ENCODE measurements at regions not wholly inside any gene's neighbourhood (a gene's known extent, or its start where the extent isn't known, plus 50 kb on each side); places are given as distances from the start of the nearest gene placed in this dataset.
"Not testable (repeated sequence)": the region's sequence is repeated elsewhere in the genome, so short reads cannot be mapped to it uniquely, and the experiment has no call there.

DNA sequence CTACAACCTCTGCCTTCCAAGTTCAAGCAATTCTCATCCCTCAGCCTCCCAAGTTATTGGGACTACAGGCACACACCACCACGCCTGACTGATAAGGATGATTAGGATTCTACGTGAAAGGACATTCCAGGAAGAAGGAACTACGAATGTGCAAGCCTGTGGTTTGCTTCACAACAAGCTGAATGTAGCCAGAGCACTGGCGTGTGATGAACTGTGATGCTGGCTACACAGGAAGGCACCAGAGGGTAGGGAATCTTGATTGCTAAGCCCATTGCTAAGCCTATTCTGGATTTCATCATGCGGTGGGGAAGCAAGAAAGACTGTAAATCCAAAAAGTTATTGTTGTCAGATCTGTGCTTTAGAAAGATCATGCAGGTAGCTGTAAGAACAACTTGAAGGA lies 72.3 kb upstream of the SRRM3 start:
- peak; percentile 15 for DNase-seq (ENCODE audit: low read depth)
- no peak overlapping the region for H3K4me3 ChIP-seq (ENCODE audit: low read depth, low read length)
- TF ChIP-seq, protein P1, sequence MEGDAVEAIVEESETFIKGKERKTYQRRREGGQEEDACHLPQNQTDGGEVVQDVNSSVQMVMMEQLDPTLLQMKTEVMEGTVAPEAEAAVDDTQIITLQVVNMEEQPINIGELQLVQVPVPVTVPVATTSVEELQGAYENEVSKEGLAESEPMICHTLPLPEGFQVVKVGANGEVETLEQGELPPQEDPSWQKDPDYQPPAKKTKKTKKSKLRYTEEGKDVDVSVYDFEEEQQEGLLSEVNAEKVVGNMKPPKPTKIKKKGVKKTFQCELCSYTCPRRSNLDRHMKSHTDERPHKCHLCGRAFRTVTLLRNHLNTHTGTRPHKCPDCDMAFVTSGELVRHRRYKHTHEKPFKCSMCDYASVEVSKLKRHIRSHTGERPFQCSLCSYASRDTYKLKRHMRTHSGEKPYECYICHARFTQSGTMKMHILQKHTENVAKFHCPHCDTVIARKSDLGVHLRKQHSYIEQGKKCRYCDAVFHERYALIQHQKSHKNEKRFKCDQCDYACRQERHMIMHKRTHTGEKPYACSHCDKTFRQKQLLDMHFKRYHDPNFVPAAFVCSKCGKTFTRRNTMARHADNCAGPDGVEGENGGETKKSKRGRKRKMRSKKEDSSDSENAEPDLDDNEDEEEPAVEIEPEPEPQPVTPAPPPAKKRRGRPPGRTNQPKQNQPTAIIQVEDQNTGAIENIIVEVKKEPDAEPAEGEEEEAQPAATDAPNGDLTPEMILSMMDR (conservative IDR thresholded peaks at IDR 0.05; ENCODE audit: low read depth, low read length): no peak

DNA sequence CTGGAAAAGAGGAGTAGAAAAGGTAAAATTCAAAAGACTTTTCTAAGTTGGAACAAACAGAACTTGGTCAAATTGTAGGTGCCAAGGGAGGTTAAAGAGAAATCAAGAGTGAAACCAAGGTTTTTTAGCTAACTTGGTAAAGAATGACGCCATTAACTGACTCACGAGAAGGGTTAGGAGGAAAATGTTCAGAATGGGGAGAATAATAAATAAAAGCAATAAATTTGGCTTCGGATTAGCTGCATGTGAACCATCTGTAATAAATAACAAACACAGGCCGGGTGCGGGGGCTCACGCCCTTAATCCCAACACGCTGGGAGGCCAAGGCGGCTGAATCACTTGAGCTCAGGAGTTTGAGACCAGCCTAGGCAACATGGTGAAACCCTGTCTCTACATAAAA lies 71.9 kb upstream of the SRRM3 start:
- H3K4me3 ChIP-seq (ENCODE audit: low read depth, low read length): no peak overlapping the region
- TF ChIP-seq, protein P1 (conservative IDR thresholded peaks at IDR 0.05; ENCODE audit: low read depth, low read length): no peak

DNA sequence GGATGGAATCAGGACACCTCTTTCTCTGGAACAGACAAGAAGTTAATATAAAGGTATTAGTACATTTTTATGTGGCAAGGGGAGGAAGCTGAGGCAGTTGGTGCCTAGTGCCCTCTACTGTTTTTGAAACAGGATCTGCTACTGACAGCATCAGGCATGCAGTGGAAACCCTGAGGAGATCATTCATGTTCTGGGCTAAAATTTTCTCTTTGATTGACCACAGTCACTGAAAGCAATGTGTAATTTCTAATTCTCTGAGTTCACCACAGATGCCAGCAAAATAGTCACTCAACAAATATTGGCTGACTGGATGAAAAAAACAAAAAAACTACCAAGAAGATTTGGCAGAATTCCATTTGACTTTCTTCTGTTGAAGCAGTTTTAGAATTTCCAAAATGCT lies 71.0 kb upstream of the SRRM3 start:
- peak; percentile 79 for DNase-seq (ENCODE audit: low read depth)
- TF ChIP-seq, protein P1 (conservative IDR thresholded peaks at IDR 0.05; ENCODE audit: low read depth, low read length): peak; percentile 70
- H3K4me3 ChIP-seq (ENCODE audit: low read depth, low read length): not testable (repeated sequence)

More for the DNA sequence above, 71.9 kb upstream of the SRRM3 start:
- DNase-seq (ENCODE audit: low read depth): no peak

DNA sequence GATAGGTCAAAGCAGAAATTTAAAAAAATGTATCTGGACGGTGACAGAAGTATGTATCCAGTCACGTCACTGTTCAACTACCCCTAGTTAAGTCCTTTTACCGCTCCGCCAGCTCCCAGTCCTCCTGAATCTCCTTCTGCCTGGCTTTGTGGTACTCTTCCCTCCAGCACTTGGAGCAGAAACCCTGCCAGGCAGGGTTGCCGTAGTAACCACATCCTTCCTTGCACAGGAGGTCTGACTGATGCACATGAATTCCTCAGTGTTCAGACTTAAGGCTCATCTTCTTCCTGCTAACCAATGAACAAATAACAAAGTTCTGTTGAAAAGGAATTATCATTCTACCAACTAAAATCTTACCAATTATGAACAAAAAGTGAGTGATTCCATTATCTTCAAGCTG lies 69.8 kb upstream of the SRRM3 start:
- DNase-seq (ENCODE audit: low read depth); H3K4me3 ChIP-seq (ENCODE audit: low read depth, low read length): not testable (repeated sequence)

DNA sequence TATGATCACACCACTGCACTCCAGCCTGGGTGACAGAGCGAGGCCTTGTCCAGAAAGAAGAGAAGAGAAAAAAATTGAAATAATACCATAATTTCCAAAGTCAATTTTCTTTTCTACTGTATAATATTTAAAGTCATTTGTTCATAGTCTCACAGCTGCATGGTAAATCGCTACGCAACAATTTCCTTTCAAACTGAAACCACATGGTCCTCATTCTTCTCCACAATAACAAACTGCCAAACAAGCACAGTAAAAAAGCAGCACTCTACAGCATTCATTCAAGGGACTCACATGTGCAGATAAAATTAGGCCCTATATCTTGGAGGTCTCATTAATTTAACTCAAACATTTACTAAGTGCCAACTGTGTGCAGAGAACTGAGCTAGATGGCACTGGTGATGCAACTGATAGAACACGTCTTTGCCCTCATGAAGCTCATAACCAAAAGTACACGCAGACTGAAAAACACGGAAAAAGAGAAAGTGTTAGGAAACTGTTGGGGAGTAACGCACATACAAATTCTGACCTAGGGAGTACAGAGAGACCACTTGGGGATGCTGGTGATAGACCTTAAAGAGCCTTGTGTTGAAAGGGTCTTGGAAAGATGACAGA lies 68.4 kb upstream of the SRRM3 start:
- TF ChIP-seq, protein P1 (conservative IDR thresholded peaks at IDR 0.05; ENCODE audit: low read depth, low read length): no peak

DNA sequence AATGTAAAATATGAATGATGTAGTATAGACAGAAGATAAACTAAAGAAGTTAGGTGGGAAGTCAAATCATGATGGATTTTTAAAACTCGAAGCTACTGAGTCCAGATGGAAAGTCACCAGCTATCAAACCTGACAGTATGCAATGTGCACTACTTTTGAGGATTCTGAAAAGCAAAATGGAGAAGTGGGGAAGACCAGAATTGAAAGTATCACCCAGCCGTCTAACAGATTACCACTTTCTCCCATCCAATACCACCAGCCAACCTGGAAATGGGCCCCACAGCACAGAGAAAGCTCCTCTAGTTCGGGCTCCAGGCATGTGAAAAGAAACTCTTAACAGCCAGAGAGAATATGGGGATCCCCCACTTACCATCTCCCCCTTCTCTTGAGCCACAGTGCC lies 67.9 kb upstream of the SRRM3 start:
- DNase-seq (ENCODE audit: low read depth): no peak
- no peak overlapping the region for H3K4me3 ChIP-seq (ENCODE audit: low read depth, low read length)
- TF ChIP-seq, protein P1 (conservative IDR thresholded peaks at IDR 0.05; ENCODE audit: low read depth, low read length): no peak

More for the DNA sequence above, 68.4 kb upstream of the SRRM3 start:
- no peak overlapping the region for H3K4me3 ChIP-seq (ENCODE audit: low read depth, low read length)
- DNase-seq (ENCODE audit: low read depth): no peak

DNA sequence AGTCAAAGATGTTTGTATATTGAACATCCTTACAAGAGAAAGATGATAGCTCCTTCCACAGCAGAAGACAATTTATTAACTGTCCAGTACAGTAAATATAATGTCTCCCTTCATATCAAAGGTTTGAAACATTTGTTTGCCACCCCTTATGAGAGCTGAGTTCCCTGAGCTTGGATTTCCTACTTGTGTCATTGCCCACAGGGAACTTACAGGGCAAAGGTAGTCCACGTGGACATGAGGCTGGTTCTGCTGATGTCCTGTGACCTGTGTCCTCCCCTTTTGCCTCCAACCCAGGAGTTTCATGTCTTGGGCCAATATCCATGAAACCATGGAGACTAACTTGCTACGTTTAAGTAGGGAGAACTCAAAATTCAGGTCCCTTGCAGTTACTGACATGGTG lies 66.4 kb upstream of the SRRM3 start:
- H3K4me3 ChIP-seq (ENCODE audit: low read depth, low read length); DNase-seq (ENCODE audit: low read depth): not testable (repeated sequence)

DNA sequence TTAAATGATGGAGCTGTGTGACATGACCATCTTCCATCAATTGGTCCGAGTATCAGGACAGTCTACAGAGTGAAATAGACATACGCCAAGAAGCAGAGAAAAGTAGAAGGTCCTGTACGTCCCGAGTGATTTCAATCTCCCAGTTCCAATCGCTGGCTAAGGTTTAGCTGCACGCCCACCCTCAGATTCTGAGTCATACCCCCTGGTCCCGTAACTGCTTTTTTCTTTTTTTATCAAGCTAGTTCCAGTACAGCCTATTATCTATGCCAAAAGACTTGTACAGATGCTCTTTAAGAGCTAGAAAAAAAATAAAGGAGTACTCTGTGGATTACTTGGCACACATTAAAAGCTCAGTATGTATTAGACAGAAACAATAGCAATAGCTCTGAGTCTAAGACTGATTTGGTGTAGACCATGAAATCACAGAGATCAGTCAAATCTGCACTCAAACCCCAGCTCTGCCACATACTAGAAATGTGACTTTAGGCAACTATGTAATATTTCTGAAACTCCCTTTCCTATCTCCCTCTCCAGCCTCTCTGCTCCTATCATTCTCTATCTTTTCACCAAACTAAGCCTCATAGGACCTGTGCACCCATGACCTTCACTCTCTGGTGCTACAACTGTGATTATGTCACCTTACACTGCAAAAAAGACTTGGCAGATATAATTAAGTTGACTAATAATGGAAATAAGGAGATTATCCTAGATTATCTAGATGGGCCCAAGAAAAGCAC lies 63.0 kb upstream of the SRRM3 start:
- DNase-seq (ENCODE audit: low read depth); H3K4me3 ChIP-seq (ENCODE audit: low read depth, low read length): not testable (repeated sequence)

Data from choroid plexus epithelial cell (primary cell).